ENCODE measurements at regions not wholly inside any gene's neighbourhood (a gene's known extent, or its start where the extent isn't known, plus 50 kb on each side); places are given as distances from the start of the nearest gene placed in this dataset.
A peak's percentile ranks its signal among the peaks of the same experiment; 100 is the strongest.

- no peak for TF ChIP-seq CTCF (IDR thresholded peaks at IDR 0.05; ENCODE audit: control insufficient read depth, extremely low read depth, insufficient read depth)
- no peak overlapping the region for H3K4me3 ChIP-seq (ENCODE audit: low read depth, low read length)
- no peak for DNase-seq (ENCODE audit: low read depth)
Observed at GRCh38 chr11:92071660-92072059, 153.0 kb upstream of the FAT3 start.

- H3K4me3 ChIP-seq (ENCODE audit: low read depth, low read length) = no peak overlapping the region
- peak; percentile 20; the same call in 1 of the 2 replicates for TF ChIP-seq CTCF (IDR thresholded peaks at IDR 0.05; ENCODE audit: control insufficient read depth, extremely low read depth, insufficient read depth)
- DNase-seq (ENCODE audit: low read depth) = no peak
Observed at GRCh38 chr11:92070026-92070889, 154.4 kb upstream of the FAT3 start.

- no peak overlapping the region for H3K4me3 ChIP-seq (ENCODE audit: low read depth, low read length)
- TF ChIP-seq CTCF (IDR thresholded peaks at IDR 0.05; ENCODE audit: control insufficient read depth, extremely low read depth, insufficient read depth) = no peak
- DNase-seq (ENCODE audit: low read depth) = no peak
Observed at GRCh38 chr11:92067016-92067415, 157.6 kb upstream of the FAT3 start.

- no peak for DNase-seq (ENCODE audit: low read depth)
- TF ChIP-seq CTCF (IDR thresholded peaks at IDR 0.05; ENCODE audit: control insufficient read depth, extremely low read depth, insufficient read depth) = no peak
Observed at GRCh38 chr11:92061456-92062062, 163.1 kb upstream of the FAT3 start.

GRCh38 chr11:92057849-92058442 is 166.7 kb upstream of the FAT3 start:
- DNase-seq (ENCODE audit: low read depth) = no peak
- H3K4me3 ChIP-seq (ENCODE audit: low read depth, low read length) = no peak overlapping the region
- TF ChIP-seq CTCF (IDR thresholded peaks at IDR 0.05; ENCODE audit: control insufficient read depth, extremely low read depth, insufficient read depth) = no peak

More at GRCh38 chr11:92061456-92062062, 163.1 kb upstream of the FAT3 start:
- H3K4me3 ChIP-seq (ENCODE audit: low read depth, low read length) = no peak overlapping the region

- H3K4me3 ChIP-seq (ENCODE audit: low read depth, low read length) = no peak overlapping the region
- no peak for TF ChIP-seq CTCF (IDR thresholded peaks at IDR 0.05; ENCODE audit: control insufficient read depth, extremely low read depth, insufficient read depth)
- no peak for DNase-seq (ENCODE audit: low read depth)
Observed at GRCh38 chr11:92053216-92053615, 171.4 kb upstream of the FAT3 start.

Measured in LNCaP clone FGC (cell line).